GM19468 (cell line): ENCODE measurements at regions not wholly inside any gene's neighbourhood (a gene's known extent, or its start where the extent isn't known, plus 50 kb on each side); places are given as distances from the start of the nearest gene placed in this dataset.
A peak's percentile ranks its signal among the peaks of the same experiment; 100 is the strongest.
"Not testable (repeated sequence)": the region's sequence is repeated elsewhere in the genome, so short reads cannot be mapped to it uniquely, and the experiment has no call there.

Source experiments
- ATAC-seq: cut with Tn5 transposase; IDR thresholded peaks from one replicate; pipeline ENCODE4 v1.9.1; 2021; ENCODE audit warnings: mild to moderate bottlenecking, moderate library complexity, moderate number of reproducible peaks; ENCODE audit not compliant: unreplicated experiment; ENCODE audit errors: extremely low read depth

DNA sequence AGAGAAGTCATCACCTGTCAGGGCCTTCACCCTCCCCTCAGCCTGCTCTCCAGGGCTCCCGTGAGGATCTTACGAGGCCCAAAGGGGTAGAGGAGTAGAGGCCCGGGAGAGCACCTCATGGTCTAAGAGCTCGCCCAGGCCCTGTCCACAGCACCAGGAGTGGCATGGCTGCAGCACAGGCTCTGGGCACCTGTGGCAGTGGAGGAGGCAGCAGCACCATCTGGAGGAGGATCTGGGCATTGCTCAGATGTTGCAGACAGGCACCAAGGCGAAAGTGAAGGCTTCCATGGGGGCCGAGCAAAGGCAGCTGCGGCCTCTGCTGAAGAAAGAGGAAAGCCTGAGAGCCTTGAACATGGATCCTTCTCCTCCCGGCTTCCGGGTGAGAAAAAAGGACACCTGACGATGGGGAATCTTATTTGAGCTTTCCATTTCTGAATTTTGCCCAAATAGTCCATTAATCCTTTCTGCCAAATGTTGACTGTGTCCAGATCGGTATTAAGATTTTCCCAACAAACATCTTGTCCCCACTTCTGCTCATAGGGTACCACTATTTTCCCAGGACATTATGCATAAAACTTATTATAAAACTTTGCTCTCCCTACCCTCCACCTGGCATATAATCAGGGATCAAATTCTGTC is 604.7 kb downstream of the PTPRC start:
- peak; percentile 93 for ATAC-seq

DNA sequence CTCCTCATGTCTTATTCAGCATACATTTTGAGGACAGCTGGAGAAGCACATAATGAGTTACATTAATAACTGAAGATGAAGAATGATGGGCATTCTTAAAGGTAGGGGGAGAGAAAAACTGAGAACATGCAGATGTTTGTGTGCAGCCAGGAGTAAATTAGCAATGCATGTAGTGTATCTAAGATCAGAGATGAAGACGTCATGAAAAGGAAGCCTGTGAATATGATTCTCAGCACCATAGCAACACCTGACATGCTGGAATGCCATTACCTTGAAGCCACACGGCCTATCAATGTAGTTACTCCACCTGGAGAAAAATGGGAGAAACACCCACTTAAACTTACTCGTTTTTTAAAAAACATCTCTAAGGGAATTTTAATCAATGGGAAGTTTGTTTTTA is 607.1 kb downstream of the PTPRC start:
- ATAC-seq, result no peak

DNA sequence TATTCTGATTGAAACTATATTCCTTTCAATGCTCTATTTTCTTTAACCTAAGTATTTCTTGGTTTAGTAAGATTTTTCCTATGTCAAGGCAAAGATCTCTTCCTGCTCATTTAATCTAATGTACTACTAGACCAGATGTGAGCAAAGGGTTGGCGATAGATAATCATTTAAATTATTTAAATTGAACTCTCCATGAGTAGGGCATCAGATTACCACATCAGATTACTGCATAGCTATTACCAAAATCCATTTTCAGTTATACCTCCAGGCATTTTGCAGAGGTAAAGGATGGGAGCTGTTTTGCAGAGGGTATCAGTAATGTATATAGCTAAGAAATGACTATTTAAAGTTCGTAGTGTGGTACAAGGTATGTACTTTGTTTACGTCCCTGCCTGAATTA is 607.9 kb downstream of the PTPRC start:
- no peak for ATAC-seq

DNA sequence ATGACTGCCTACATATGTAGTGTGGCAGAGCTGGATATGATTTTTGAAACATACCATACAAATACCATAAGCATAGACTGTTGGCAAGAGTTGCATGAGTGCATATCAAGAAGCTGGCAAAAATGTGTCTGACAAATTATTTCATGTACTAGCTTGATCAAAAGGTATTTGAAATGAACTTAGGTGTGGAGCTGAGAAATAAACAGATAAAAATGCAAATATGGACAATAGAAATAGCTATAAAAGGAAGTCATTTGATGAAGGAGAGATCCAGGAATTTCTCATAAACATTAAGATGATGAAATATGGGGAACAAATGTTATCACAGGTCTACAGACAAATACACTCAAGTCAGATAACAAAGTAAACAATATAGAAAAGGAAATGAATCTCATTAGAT is 609.1 kb downstream of the PTPRC start:
- ATAC-seq, result no peak

DNA sequence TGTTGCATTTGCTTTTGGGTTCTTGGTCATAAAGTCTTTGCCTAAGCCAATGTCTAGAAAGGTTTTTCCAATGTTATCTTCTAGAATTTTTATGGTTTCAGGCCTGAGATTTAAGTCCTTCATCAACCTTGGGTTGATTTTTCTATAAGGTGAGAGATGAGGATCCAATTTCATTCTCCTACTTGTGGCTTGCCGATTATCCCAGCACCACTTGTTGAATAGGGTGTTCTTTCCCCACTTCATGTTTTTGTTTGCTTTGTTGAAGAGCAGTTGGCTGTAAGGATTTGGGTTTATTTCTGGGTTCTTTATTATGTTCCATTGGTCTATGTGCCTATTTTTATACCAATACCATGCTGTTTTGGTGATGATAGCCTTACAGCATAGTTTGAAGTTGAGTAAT is 615.2 kb downstream of the PTPRC start:
- not testable (repeated sequence) for ATAC-seq

DNA sequence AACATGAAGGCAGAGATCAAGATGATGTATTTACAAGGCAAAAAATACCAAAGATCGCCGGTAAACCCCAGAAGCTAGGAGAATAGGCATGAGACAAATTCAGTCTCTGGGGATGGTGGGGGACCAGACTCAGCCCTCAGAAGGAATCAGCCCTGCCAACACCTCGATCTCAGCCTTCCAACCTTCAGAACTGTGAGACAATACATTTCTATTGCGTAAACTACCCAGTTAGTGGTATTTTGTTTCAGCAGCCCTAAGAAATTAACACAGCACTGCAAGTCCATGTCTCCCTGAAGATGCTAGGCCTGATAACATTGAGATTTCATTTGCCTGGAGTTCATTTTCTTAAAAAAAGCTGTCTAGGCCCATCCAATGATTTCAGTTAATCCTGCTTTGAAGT is 622.5 kb downstream of the PTPRC start:
- no peak for ATAC-seq

DNA sequence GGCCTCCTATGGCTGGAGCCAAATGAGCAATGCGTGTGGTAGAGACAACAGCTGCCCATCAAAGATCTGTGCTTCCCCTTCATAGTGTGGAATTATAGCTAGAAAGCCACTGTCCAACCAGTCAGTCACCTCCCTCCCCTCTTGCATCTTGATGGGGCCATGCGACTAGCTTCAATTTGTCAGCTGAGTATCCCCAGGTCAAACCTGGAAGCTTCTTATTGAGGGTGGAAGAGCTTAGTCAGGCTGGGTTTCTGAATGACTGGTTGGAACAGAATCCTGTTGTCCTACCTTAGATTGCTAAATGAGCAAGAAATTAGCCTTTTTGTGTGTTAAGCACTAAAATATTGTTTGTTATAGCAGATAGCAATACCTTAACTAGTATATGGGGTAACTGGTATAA is 625.4 kb downstream of the PTPRC start:
- ATAC-seq, result no peak

DNA sequence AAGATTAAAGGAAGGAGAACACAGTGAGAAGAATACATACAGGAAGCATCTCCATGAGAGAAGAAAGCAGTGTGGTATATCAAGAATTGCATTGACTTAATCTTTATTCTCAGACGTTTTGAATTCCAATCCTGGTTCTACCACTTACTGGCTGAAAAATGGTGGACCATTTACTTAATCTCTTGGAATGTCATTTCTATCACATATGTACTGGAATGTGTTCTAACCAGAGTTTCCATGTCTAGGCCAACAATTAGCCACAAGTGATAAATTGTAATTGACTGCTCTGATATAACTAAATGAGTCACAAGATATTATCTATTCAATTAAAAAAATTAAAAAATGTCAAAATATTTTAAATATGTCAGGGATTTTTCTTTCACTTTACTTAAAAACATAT is 626.1 kb downstream of the PTPRC start:
- ATAC-seq, result no peak

DNA sequence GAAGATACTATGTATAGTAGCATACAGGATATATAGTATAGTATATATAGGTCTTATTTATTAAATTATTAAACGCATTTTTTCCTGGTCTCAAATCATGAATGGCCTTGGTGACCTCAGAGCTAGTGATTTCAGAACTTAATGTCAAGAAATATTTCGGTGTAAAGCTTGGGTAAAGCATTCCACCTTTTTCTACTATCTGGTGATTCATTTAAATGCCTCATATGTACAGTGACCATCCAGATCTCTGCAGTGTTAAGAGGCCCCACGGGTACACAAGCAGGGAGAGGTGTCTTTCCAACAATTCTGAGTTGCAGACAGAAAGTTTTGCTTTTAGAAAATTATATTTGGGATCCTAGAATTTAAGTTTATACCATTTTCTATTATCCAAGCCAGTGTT is 626.5 kb downstream of the PTPRC start:
- no peak for ATAC-seq

DNA sequence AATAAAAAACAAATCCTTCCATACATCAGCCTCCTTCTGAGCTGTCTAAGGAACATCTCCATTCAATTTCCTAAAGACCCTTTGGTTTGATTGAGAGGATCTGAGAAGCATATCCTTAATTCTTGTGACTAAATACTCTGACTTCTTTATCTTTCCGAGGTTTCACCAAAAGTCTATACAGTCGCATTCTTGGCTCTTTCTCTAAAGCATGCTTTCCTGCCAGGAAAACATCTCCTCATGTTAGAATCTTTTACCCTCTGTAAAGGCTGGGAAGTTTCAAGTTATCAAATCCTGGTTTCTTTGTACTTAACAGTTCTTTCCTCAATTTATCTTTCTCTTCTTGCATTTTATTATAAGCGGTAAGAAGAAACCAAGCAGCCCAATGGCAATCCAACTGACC is 630.4 kb downstream of the PTPRC start:
- ATAC-seq, result no peak

DNA sequence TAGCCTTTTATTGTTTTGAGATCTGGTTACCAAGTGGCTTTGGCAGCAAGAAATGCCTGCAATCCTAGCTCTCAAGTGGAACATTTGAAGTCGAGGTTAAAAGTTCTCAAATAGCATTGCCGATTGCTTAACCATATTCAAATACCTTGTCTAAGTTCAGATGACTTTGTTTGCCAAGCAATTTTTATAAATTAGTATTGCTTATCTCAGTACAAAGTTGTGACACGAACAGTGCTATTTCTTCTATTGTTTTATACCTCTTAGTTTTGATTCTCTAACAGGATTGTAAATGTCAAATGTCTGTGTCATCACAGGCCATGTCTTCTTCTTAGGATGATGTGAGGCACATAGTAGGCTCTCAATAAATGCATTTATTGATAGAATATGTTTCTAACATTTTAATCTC is 633.3 kb downstream of the PTPRC start:
- no peak for ATAC-seq

DNA sequence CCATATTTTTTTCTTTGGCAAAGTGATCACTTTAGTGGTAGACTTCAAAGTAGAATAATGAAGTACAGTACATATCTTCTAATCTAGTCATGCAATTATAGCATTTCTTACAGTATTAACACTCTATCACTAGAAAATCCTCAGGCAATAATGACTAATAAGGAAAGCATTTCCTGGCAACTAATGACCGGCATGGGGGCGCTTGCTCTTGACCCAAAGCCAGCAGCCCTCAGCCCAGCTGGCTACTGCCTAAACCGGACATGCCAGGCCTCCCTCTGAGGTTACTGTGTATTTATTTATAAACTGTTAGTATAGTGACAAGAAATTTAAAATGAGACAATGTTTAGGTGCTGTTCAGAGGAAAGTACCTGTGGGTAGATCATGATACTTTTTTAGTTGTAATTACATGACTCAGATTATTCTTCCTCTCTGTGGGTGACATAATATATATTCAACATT is 633.8 kb downstream of the PTPRC start:
- peak; percentile 68 for ATAC-seq

DNA sequence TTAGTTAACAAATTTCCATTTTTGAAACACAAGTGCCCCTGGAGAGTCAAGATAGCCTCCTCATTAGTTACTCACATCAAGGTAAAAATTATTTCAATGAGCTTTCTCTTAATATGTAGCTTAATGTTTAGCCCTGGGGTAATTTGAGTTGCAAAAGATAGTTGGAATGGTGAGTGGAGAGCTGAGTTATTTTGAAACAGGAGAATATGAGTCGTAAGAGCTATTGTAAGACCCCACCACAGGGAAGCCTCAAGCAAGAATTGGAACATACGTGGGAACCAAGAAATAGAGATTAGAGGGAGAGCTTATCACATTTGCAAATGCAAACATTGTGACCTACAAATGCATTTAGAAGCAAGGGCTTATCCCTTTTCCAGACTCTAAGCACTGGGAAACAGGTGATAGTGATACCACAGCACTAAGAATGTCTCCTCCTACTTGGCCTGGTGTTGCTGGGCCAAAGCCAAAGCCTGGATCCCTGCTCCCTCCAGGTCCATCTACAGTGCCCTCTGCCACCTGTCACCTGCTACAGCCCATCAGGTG is 635.1 kb downstream of the PTPRC start:
- ATAC-seq, result no peak

DNA sequence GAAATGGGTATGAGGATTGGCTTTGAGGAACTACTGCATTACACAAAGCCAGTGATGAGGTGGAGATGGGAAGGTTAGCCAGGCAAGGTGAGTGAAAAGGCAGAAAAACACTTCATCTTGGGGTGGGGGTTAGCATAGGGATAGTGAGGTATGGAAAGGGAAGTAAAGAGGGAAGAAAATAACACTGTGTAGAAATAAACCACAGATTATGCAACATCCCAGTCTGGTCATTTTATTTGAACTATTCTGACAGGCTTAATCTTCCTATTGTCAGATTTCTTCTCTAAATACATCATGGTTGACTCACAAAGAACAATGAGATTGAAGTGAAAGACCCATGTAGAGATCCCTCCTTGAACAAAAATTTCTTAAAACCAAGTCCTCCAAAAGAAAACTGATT is 640.2 kb downstream of the PTPRC start:
- ATAC-seq, result no peak

DNA sequence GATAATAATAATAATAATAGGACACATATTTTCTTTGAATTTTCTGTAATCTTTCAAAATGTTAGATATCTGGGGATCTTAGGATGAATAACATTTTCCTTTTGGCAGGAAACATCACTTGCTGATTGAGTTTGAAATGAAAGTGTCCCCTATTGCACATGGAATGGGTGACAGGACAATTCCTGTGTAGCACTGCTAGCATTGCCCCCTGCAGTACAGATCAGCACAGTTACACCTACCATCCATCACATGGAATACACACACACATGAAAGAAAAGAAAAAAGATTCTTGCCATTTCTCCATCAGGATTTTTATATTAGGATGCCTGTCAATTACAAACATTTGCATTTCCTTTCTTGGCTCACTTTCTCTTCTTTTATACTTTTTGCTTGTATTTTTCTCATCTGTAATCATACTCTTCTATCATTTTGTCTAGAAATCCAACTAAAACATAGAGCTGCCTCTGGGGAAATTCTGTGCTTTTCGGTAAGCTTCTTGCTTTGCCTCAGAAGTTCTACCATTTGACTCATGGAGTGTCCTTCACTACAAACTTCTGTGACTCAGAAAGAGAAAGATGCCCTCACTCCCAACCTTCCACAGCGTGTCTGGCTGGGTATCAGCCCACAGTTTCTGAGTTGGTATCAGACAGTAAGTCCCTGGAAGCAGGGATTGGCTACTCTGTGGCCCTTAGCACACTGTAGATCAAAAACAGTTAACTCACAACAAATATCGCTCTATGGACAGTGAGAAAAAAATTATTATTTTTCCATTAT is 641.2 kb downstream of the PTPRC start:
- ATAC-seq, result peak; percentile 59

DNA sequence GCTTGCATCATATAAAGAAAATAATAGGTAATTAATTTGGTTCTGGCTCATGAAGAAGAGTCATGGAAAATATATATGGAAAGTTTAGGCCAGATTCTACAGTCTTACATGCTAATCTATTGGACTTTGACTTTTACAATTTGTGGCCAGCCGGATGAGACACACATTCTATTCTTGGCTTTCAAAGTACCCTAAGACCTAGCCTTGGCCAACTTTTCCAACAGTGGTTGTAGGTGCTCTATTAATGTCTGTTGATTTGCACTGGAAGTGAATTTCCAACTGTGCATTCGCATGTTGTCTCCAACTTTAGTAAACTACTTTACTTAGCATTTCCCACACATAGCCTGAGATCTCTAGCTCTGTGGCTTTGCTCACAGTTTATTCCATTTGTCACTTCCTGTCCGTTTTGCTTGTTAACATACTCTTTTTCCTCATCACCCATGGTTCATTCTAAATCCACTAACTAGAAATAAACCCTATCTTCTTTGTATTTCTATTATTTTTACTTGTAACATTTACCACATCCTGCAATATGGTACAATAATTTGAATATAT is 644.0 kb downstream of the PTPRC start:
- no peak for ATAC-seq

DNA sequence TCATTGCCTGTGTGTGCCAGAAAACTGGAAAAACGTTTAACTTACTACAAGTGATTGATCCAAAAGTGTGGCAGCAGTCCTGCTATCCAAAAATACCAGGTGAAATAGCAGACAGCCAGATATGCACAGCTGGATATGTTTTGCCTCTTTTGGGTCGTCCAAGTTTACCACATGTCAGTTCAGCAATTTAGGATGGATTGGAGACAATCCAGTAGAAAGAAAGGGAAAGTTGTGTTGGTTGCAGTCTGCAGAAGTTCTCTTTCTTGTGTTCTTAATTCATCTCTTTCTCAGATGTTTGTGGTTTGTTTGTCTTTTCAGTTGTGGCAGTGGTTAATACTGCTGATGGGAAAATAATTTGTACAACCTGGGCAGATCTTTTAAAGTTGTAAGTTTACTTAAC is 645.0 kb downstream of the PTPRC start:
- ATAC-seq, result no peak

DNA sequence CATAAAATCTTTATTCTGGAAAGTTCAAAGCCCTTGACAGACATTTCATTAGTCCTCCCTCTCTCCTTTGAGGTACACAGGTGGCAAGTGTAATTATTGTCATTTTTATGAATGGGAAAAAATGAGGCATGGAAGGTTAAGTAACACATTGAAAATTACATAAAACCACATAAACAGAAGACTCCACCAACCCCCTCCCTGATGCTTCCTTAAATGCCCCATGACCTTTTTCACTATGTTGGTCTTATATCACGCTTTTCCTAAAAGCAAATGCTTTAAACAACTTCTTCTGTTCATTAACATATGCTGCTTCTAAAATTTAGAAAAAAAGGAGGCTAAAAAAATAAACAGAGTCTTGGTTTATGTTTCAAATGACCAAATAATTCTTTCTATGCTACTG is 648.4 kb downstream of the PTPRC start:
- no peak for ATAC-seq

DNA sequence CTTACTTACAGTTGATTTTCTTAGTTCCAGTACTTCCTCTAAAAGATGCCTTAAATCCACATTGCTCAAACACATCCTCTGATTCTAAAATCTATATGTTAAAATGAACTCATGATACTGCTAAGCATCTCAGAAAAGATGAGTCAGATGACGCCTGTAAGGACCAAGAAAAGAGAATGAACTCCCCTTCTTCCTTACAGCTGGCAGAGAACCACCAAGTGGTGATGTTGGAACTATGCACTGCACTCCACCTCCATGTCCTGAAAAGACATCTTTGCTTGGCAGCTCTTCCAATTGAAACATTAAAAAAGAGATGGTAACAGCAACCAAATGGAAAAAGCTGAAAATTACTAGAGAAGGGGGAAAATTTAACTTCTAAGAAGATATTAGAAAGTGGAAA is 648.8 kb downstream of the PTPRC start:
- no peak for ATAC-seq

DNA sequence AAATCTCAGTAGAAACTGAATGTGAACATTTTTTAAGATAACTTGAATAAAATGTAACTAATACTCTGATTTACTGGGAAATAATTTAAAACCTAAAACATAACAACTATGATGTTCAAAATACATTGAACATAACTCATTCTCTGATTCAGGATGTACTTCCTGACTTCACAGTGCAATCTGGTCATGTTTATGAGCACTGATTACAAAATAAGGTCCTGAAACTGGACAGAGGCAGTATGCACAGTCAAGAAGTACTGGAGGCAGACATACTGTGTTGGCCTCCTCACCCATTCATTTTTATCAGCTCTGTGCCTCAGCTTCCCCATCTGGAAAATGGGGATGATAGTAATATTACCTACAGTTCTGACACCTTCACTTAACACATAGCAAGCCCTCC is 651.3 kb downstream of the PTPRC start:
- ATAC-seq, result no peak

DNA sequence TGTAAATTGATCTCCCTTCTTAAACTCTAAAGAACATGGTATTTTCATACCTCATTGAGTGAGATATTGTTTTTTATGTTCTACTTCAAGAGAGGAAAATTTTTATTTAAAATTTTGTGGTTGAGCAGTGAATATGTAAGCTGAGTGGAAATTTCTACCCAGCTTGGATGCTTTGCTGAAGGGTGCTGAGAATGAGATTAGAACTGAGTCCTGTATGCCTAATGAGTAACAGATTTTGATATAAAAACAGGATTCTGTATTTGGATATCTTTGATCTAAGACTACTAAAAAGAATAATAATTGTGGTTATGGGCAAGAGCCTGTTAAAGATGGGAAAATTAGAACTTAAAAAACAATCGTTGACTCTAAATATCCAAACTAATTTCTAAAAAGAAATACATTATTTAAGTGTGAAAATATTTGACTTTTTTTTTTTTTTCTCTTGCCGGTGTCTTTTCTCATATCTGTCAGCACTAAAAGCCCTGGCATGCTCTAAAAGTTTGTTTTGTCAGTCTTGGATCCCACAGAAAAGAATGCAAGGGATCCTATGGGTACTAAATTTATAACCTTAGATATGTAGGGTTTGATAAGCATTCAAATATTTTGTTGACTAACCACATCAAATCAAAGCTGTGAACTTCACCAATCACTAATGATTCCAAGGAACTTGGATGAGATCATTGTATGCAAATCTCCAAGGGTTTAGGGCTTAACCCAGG is 652.3 kb downstream of the PTPRC start:
- ATAC-seq, result no peak
